ENCODE measurements at regions not wholly inside any gene's neighbourhood (a gene's known extent, or its start where the extent isn't known, plus 50 kb on each side); places are given as distances from the start of the nearest gene placed in this dataset.

DNA sequence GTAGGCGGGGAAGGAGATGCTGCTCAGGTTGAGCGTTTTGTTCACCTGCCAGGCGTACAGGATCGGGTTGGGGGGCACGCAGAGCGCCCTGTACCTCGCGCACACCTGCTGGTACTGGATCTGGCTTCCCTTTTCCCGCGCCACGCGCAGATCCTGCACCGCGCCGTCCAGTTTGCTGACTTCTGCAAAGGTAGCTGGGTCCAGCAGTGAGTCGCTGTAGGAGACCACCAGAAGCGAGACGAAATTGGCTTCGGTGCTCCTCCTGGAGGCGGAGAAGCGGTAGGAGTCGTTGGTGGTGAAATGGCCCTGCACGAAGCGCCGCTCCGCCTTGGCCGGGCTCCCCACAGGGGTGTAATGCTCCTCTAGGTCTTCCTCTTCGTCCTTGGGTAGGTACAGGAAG is 90.7 kb upstream of the RAB18 start:
- no peak overlapping the region for H3K27ac ChIP-seq
- H3K27me3 ChIP-seq = peaks cover 27% of the 10 kb centered on the region
- no peaks in the 10 kb centered on the region for H3K9me3 ChIP-seq
- H3K4me3 ChIP-seq (ENCODE audit: low read depth in 1 of 2, low read length in 1 of 2) = no peak overlapping the region
- H3K36me3 ChIP-seq = no peaks in the 10 kb centered on the region
- TF ChIP-seq, protein P1, sequence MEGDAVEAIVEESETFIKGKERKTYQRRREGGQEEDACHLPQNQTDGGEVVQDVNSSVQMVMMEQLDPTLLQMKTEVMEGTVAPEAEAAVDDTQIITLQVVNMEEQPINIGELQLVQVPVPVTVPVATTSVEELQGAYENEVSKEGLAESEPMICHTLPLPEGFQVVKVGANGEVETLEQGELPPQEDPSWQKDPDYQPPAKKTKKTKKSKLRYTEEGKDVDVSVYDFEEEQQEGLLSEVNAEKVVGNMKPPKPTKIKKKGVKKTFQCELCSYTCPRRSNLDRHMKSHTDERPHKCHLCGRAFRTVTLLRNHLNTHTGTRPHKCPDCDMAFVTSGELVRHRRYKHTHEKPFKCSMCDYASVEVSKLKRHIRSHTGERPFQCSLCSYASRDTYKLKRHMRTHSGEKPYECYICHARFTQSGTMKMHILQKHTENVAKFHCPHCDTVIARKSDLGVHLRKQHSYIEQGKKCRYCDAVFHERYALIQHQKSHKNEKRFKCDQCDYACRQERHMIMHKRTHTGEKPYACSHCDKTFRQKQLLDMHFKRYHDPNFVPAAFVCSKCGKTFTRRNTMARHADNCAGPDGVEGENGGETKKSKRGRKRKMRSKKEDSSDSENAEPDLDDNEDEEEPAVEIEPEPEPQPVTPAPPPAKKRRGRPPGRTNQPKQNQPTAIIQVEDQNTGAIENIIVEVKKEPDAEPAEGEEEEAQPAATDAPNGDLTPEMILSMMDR (IDR thresholded peaks at IDR 0.05) = no peak
- H3K4me1 ChIP-seq (ENCODE audit: control insufficient read depth in 1 of 2, insufficient read depth in 1 of 2, low read depth in 1 of 2, low read length in 1 of 2) = no peaks in the 10 kb centered on the region

DNA sequence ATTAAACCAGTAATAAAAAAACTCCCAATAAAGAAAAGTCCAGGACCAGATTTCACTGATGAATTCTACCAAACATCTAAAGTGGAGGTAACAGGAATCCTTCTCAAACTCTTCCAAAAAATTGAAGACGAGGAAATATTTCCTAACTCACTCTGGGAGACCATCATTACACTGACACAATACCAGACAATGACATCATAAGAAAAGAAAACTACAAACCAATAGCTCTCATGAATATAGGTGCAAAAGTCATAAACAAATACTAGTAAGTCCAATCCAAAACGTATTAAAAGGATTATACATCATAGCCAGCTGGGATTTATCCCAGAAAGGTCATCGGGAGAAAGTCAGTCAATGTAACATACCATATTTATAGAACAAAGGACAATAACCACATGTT is 94.0 kb upstream of the RAB18 start:
- no peaks in the 10 kb centered on the region for H3K9me3 ChIP-seq
- H3K4me1 ChIP-seq (ENCODE audit: control insufficient read depth in 1 of 2, insufficient read depth in 1 of 2, low read depth in 1 of 2, low read length in 1 of 2) = no peaks in the 10 kb centered on the region
- H3K27ac ChIP-seq = no peak overlapping the region
- H3K4me3 ChIP-seq (ENCODE audit: low read depth in 1 of 2, low read length in 1 of 2) = no peak overlapping the region
- TF ChIP-seq, protein P1 (IDR thresholded peaks at IDR 0.05) = no peak
- H3K27me3 ChIP-seq = peaks cover 25% of the 10 kb centered on the region
- H3K36me3 ChIP-seq = no peaks in the 10 kb centered on the region

DNA sequence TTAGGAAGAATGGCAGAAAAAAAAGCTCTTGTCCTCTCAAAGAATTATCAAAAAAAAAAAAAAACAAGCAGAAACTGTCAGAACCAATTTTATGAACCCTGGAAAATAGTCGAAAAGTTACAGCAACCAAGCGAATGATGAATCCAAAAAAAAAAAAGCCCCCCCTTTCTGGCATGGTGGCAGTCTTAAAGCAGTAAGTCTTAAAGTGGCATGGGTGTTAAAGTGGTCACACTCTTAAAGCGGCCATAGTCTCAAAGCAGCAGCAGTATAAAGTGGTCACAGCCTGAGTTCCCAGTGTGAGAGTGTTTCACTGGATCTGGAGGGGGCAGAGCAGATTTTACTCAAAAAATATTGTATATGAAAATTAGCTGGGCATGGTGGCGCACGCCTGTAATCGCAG is 96.8 kb upstream of the RAB18 start:
- H3K27ac ChIP-seq = no peak overlapping the region

DNA sequence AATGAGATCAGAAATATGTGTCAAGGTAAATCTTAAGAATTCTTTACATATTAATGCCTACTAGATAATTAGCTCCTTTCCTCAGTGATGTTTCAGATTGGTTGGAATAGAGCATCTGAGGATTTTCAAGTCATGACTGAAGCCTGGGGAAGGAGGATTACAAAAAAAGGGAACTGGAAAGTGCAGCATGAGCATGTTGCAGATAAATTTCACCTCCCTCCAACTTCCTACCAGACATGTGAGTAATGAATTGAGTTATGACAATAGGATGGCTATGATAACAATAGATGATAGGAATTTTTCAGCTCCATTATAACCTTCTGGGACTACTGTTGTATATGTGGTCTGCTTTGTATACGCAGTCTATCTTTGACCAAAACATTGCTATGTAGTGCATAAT is 104.2 kb upstream of the RAB18 start:
- H3K36me3 ChIP-seq = no peaks in the 10 kb centered on the region
- H3K4me3 ChIP-seq (ENCODE audit: low read depth in 1 of 2, low read length in 1 of 2) = no peak overlapping the region
- H3K27ac ChIP-seq = no peak overlapping the region
- H3K27me3 ChIP-seq = no peaks in the 10 kb centered on the region
- H3K9me3 ChIP-seq = no peaks in the 10 kb centered on the region
- TF ChIP-seq, protein P1 (IDR thresholded peaks at IDR 0.05) = no peak
- H3K4me1 ChIP-seq (ENCODE audit: control insufficient read depth in 1 of 2, insufficient read depth in 1 of 2, low read depth in 1 of 2, low read length in 1 of 2) = no peaks in the 10 kb centered on the region

More for the DNA sequence above, 96.8 kb upstream of the RAB18 start:
- Histone ChIP-seq H3K36me3 (no peaks in the 10 kb centered on the region), H3K4me3 (ENCODE audit: low read depth in 1 of 2, low read length in 1 of 2) (no peak overlapping the region), H3K4me1 (ENCODE audit: control insufficient read depth in 1 of 2, insufficient read depth in 1 of 2, low read depth in 1 of 2, low read length in 1 of 2) (no peaks in the 10 kb centered on the region), H3K27me3 (no peaks in the 10 kb centered on the region), H3K9me3 (no peaks in the 10 kb centered on the region)
- TF ChIP-seq, protein P1 (IDR thresholded peaks at IDR 0.05) = no peak

DNA sequence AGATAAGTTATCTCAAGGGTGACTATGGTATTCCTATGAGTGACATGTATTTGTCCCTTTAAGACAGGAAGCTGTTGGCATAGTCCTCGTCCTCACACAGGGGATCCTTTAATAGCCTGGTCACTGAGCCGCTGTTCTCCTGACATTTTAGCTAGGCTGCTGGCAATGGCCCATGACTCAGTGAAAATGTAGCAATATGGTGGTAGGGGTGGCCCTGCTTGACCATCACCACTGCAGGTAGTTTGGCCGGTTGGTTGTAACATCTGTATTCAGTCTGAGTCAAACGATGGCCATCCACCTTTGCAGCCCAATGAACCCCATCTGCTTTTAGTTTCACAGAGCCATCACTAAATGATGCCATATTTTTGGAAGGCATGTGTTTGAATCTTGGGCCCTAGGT is 110.1 kb upstream of the RAB18 start:
- Histone ChIP-seq H3K9me3 (no peaks in the 10 kb centered on the region), H3K27me3 (no peaks in the 10 kb centered on the region), H3K27ac (no peak overlapping the region), H3K4me3 (ENCODE audit: low read depth in 1 of 2, low read length in 1 of 2) (no peak overlapping the region), H3K4me1 (ENCODE audit: control insufficient read depth in 1 of 2, insufficient read depth in 1 of 2, low read depth in 1 of 2, low read length in 1 of 2) (no peaks in the 10 kb centered on the region), H3K36me3 (no peaks in the 10 kb centered on the region)
- TF ChIP-seq, protein P1 (IDR thresholded peaks at IDR 0.05) = no peak

DNA sequence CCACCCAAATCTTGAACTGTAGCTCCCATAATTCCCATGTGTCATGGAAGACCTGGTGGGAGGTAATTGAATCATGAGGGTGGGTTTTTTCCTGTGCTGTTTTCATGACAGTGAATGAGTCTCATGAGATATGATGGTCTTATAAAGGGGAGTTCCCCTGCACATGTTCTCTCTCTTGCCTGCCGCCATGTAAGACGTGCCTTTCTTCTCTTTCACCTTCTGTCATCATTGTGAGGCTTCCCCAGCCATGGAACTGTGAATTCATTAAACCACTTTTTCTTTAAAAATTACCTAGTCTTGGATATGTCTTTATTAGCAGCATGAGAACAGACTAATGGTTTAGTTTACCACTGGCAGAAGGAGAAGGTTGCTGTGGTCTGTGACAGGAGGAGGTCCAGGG is 111.5 kb upstream of the RAB18 start:
- H3K27me3 ChIP-seq = no peaks in the 10 kb centered on the region
- no peaks in the 10 kb centered on the region for H3K36me3 ChIP-seq
- no peak overlapping the region for H3K27ac ChIP-seq

More for the DNA sequence above, 111.5 kb upstream of the RAB18 start:
- no peaks in the 10 kb centered on the region for H3K4me1 ChIP-seq (ENCODE audit: control insufficient read depth in 1 of 2, insufficient read depth in 1 of 2, low read depth in 1 of 2, low read length in 1 of 2)
- no peaks in the 10 kb centered on the region for H3K9me3 ChIP-seq
- H3K4me3 ChIP-seq (ENCODE audit: low read depth in 1 of 2, low read length in 1 of 2) = no peak overlapping the region
- TF ChIP-seq, protein P1 (IDR thresholded peaks at IDR 0.05) = no peak

All from neutrophil (primary cell).